ENCODE measurements at regions not wholly inside any gene's neighbourhood (a gene's known extent, or its start where the extent isn't known, plus 50 kb on each side); places are given as distances from the start of the nearest gene placed in this dataset.

- DNase-seq, result no peak
Measured at GRCh38 chr17:77462553-77463497, 322.1 kb downstream of the SEC14L1 start.

GRCh38 chr17:77464988-77465357 lies 324.2 kb downstream of the SEC14L1 start:
- DNase-seq, result no peak

GRCh38 chr17:77465358-77466041 lies 324.7 kb downstream of the SEC14L1 start:
- DNase-seq, result no peak

- no peak for DNase-seq
Measured at GRCh38 chr17:77466140-77466539, 325.4 kb downstream of the SEC14L1 start.

- no peak for DNase-seq
Measured at GRCh38 chr17:77466596-77467223, 325.9 kb downstream of the SEC14L1 start.

GRCh38 chr17:77467521-77467920 lies 326.8 kb downstream of the SEC14L1 start:
- no peak for DNase-seq

- DNase-seq, result no peak
Measured at GRCh38 chr17:77468897-77469296, 328.1 kb downstream of the SEC14L1 start.

- DNase-seq, result no peak
Measured at GRCh38 chr17:77470330-77470786, 329.6 kb downstream of the SEC14L1 start.

- DNase-seq, result no peak
Measured at GRCh38 chr17:77470800-77471733, 330.3 kb downstream of the SEC14L1 start.

GRCh38 chr17:77471984-77472461 lies 331.3 kb downstream of the SEC14L1 start:
- DNase-seq, result peak; percentile 29 to 58

- peak in 1 of 2 experiments; percentile 15 for DNase-seq
Measured at GRCh38 chr17:77472468-77473310, 331.9 kb downstream of the SEC14L1 start.

- no peak for DNase-seq
Measured at GRCh38 chr17:77473615-77474226, 333.0 kb downstream of the SEC14L1 start.

- no peak for DNase-seq
Measured at GRCh38 chr17:77474292-77474988, 333.7 kb downstream of the SEC14L1 start.

- DNase-seq, result no peak
Measured at GRCh38 chr17:77475016-77475976, 334.5 kb downstream of the SEC14L1 start.

- no peak for DNase-seq
Measured at GRCh38 chr17:77476006-77476405, 335.2 kb downstream of the SEC14L1 start.

GRCh38 chr17:77476498-77476897 lies 335.7 kb downstream of the SEC14L1 start:
- no peak for DNase-seq

- DNase-seq, result no peak
Measured at GRCh38 chr17:77476931-77477805, 336.4 kb downstream of the SEC14L1 start.

- DNase-seq, result no peak
Measured at GRCh38 chr17:77478281-77478680, 337.5 kb downstream of the SEC14L1 start.
